Nucleus accumbens (tissue), 56 donors: ENCODE measurements at regions not wholly inside any gene's neighbourhood (a gene's known extent, or its start where the extent isn't known, plus 50 kb on each side); places are given as distances from the start of the nearest gene placed in this dataset.

ENCODE experiments used
- DNase-seq, 56 donors: peaks; one replicate each; lab custom pipeline; 2025; lab: John Stamatoyannopoulos, UW

- no peak for DNase-seq
Measured at GRCh38 chr6:167507376-167507945, 182.6 kb downstream of the TTLL2 start.

GRCh38 chr6:167508919-167509852 lies 184.3 kb downstream of the TTLL2 start:
- DNase-seq, result no peak

- DNase-seq, result no peak
Measured at GRCh38 chr6:167509853-167510220, 185.0 kb downstream of the TTLL2 start.

GRCh38 chr6:167510648-167511047 lies 185.8 kb downstream of the TTLL2 start:
- no peak for DNase-seq

GRCh38 chr6:167512696-167513375 lies 187.9 kb downstream of the TTLL2 start:
- no peak for DNase-seq

DNA sequence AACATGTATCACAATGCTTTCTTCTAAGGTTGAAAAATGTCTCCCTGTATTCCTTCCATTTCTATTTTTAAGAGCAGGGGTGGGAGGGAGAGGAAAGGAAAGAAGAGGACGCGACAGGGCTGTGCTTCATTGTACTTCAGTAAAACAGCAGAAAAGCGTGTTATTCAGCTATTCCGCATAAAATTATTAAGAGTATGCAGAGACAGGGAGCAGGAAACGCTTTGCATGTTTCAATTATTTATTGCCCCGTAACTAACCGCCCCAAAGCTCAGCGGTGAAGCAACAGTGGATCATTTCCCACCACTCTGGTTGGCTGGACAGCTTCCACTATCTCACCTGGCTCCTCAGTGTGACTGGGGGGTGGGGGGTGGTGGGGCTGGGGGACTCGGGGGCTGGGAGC lies 188.9 kb downstream of the TTLL2 start:
- DNase-seq, result peak in 2 of 56 donors; percentile 3 to 11

DNA sequence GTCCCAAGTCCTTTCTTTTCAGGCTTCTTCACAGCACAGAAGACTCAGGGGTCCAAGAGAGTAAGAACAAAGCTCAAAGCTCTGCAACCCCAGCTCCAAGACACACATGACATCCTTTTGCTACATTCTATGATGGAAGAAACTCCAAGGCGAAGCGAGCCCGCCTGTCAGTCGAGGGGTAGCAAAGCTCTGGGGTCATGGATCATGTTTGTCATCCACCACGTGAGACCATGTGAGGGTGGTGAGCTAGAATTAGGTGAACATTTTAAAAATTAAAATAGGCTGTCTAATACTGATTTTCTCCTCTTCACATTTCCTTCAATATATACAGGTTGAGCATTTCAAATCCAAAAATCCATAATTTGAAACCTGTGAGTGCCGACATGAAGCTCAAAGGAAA lies 189.6 kb downstream of the TTLL2 start:
- no peak for DNase-seq

GRCh38 chr6:167515873-167516507 lies 191.1 kb downstream of the TTLL2 start:
- DNase-seq, result no peak

DNA sequence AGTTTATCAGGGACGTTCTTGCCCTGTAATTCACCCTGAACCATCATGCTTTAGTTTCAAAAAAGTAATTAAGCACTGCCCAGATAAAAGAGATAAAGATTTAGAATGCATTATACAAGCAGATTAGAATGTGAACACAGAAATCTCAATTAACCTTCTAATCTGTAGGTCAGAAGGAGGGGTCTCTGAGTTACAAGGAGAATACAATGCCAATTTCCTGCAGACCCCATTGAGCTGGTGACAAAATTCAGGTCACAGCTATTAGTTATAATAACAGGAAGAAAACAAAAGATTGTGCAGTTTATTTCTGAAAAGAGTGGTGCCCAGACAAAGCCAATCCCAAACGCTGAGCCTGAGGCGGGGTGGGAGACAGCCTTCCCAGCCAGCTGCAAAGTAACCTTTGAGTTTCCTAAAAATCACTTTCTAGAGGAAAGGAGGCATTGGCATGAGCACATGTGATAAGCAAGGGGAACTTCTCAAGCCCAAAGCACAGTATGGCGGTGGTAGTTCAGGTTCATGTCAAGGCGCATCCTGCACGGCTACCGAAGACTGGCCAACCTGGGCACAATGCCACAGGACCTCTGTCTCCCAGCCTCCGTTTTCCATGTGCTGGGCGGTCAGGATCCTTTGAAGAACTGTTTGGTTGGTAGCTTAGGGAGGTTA lies 192.5 kb downstream of the TTLL2 start:
- DNase-seq, result no peak

GRCh38 chr6:167523426-167523825 lies 198.5 kb downstream of the TTLL2 start:
- no peak for DNase-seq

DNA sequence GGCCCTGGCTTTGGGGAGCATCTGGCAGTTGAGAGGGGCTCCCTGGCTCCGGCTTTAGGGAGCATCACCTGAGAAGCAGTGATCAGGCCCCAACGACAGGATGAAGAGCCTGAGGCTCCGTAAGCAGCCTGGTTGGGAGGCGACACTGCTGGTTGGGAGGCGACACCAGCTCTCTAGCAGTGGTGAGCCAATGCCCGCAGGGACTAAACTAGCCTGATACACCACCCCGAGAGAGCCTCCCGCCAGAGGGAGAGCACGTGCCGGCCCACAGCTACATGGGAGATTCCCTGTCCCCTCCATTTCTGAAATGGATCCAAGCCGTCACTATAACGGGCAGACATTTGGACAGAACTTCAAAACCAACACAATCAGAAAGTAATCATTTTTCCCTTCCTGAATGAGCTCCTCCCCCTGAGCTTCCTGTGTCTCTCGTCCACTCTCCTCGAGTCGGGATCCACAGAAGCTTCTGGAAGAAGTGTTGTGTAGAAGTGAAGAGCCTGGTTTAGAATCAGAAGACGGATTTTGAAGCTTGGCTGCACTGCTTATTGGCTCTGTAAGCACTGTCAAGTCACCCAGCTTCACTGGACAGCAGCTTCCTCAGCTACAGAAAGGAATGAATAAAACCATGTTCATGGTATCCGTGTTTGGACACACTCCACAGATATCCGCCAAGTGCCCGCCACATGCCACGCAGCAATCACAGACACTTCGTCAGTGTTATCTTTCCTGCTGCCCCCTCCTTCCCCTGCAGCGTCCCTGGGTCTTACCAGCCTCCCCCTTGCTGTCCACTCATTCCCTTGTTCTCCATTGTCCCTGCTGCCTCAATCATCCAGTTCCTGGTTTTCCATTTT lies 199.6 kb downstream of the TTLL2 start:
- no peak for DNase-seq

GRCh38 chr6:167525774-167526173 lies 200.9 kb downstream of the TTLL2 start:
- no peak for DNase-seq

- no peak for DNase-seq
Measured at GRCh38 chr6:167526465-167527368, 201.8 kb downstream of the TTLL2 start.

DNA sequence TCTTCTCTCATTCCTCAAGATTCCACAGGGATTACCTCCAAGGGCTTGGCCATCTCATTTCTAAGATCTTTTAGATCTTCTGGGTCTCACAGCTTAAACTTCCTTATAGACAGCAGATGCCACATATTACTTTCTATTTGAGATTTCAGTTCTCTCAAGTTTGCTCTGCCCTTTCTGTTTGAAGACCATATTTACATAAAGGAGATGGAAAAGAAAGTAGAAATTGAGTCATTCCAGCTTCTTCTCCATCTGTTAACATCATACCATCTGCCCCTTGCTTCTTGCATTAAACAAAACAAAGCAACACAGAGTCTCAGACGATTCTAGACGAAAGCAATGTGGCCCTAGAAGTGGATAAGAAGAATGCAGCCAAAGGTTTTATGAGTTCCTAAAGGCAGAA lies 203.4 kb downstream of the TTLL2 start:
- DNase-seq, result no peak

- DNase-seq, result no peak
Measured at GRCh38 chr6:167528976-167529375, 204.1 kb downstream of the TTLL2 start.

- no peak for DNase-seq
Measured at GRCh38 chr6:167529444-167530335, 204.8 kb downstream of the TTLL2 start.

DNA sequence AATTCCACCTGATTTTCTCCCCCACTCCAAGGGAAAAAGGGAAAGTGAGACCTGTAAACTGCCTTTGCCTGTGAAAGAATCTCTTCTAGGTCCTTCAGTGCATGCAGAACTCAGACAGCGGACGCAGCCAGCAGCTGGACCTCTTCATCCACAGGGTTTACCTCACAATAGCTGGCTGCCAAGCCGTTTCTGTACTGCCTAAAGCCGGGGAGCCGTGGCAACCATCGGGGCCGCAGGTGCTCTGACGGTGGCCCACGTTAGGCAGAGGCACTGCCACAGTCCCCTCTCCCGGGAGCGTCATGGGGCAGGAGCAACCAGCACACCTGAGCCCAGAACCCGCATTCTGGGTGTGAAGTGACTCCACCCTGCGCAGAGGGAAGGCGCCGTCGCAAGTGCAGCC lies 206.1 kb downstream of the TTLL2 start:
- no peak for DNase-seq
